HG02610 (cell line): ENCODE measurements at regions not wholly inside any gene's neighbourhood (a gene's known extent, or its start where the extent isn't known, plus 50 kb on each side); places are given as distances from the start of the nearest gene placed in this dataset.

Experiments used
- ATAC-seq: cut with Tn5 transposase; IDR thresholded peaks from one replicate; pipeline ENCODE4 v1.9.1; 2021; ENCODE audit warnings: mild to moderate bottlenecking, moderate library complexity; ENCODE audit not compliant: unreplicated experiment

- ATAC-seq = no peak
These were observed 1089.8 kb upstream of the NCAM2 start for GRCh38 chr21:19908390-19908789.

GRCh38 chr21:19914028-19914427 is 1084.2 kb upstream of the NCAM2 start:
- no peak for ATAC-seq

- no peak for ATAC-seq
These were observed 1077.0 kb upstream of the NCAM2 start for GRCh38 chr21:19921211-19921610.

GRCh38 chr21:19922122-19922521 is 1076.1 kb upstream of the NCAM2 start:
- no peak for ATAC-seq

GRCh38 chr21:19935467-19935866 is 1062.7 kb upstream of the NCAM2 start:
- ATAC-seq = no peak

- no peak for ATAC-seq
These were observed 1060.6 kb upstream of the NCAM2 start for GRCh38 chr21:19937619-19938018.

DNA sequence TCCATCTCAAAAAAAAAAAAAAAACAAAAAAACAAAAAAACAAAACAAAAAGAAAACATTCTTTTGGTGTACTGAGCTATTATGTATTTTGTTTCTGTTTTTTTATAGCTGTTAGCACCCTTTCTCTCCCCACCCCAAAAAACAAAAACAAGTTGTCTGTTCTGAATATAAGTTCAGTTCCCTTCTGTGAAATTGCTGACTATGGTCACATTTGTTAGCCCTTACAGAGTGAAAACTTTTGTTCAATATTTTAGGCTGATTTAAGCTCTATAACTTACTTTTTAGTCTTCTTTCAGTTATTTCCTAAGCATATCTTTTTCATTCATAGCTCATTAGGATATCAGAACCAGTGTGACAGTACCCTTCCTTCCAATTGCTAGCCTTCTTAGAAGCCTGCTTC is 1056.6 kb upstream of the NCAM2 start:
- no peak for ATAC-seq

DNA sequence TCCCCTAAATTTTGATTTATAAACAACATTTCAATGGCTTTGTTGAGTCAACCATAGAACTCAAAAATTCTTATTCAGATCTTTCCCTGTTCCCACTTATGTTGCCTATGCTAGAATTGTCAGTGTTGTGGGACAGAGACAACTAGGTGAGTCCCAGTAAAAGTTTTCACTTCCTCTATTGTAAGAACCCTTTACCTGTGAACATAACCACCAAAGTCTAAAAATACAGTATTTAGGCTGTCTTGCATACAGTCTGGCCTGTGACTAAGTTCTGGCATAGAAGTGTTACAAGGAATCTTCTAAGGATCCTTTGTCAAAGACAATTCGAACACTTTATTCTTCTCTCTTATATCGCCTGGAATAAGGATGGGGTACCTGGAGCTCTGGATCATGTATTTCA is 1047.9 kb upstream of the NCAM2 start:
- no peak for ATAC-seq

DNA sequence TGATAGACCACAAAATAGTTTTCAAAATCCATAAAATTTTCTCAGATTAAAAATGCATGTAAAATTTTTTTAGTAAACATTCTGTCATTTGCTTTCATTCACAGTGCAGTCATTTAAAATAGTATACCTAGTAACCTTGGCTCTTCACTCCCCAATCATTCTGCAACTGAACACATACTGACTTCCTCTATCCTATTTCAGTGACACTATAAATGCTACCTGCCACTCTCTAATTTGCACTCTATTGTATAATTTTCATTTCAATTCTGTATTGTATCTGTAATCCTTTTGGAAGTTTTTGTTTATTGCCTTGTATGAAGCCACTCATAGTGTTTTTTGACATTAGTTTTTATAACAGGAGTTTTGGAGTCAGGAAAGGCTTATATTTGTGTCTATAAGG is 1029.1 kb upstream of the NCAM2 start:
- ATAC-seq = no peak

- ATAC-seq = no peak
These were observed 1016.3 kb upstream of the NCAM2 start for GRCh38 chr21:19981938-19982337.

DNA sequence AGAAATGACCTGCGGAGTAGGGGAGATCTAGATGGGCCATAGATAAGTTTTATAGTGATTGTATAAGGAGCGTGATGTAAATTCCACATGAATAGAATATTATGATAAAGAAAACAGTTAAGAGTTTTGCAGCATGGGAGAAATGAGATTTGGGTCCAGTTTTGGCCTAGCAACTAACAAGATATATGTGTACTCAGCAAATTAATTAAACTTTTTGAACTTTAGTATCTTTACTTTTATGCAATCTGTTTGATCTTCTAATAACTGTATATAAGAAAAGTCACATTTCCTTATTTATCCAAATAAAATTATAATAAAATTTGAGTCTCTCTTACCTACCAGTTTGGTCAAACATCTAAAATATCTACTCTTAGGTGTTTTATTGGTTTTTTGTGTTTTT is 1011.8 kb upstream of the NCAM2 start:
- no peak for ATAC-seq

DNA sequence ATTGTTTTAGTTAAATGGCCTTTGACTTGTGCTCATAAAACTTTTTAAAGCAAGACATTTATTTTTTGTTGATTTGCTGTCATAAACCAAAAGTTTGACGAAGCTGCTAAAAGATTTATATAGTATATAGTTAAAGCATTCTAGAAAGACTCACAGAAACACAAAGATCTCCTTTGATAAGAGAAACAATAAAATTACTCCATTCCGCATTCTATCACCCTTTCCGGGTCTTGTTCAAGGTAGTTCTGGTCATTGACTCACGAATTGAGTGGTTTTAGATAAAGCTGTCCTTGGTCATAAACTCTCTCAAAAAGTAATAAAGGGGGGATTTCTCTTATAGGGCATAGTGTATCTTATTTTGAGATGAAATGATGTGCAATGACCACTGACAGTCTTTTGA is 1010.5 kb upstream of the NCAM2 start:
- no peak for ATAC-seq

- no peak for ATAC-seq
These were observed 1005.7 kb upstream of the NCAM2 start for GRCh38 chr21:19992540-19992939.

GRCh38 chr21:19993268-19993667 is 1004.9 kb upstream of the NCAM2 start:
- ATAC-seq = no peak

GRCh38 chr21:19995253-19995652 is 1003.0 kb upstream of the NCAM2 start:
- no peak for ATAC-seq

DNA sequence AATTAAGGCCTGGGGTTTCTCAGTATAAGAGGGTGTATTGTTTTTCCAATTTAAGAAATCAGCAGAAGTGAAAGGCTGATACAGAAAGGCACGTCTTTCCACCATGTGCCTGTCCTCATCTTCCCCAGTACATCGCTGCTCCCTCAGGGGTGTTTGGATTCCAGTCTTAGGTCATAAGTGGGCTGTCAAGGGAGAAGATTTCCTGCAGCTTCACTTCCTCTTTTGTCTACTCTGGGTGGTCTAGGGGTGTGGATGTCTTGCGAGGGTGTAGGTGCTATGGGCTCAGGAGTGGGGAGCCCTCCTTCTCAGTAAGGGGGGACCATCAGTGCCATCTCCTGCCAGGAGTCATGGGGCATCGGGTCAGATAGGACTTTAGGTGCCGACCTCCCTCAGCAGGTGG is 999.8 kb upstream of the NCAM2 start:
- ATAC-seq = no peak

GRCh38 chr21:19999369-20000272 is 998.6 kb upstream of the NCAM2 start:
- no peak for ATAC-seq

- no peak for ATAC-seq
These were observed 993.8 kb upstream of the NCAM2 start for GRCh38 chr21:20004367-20004766.

DNA sequence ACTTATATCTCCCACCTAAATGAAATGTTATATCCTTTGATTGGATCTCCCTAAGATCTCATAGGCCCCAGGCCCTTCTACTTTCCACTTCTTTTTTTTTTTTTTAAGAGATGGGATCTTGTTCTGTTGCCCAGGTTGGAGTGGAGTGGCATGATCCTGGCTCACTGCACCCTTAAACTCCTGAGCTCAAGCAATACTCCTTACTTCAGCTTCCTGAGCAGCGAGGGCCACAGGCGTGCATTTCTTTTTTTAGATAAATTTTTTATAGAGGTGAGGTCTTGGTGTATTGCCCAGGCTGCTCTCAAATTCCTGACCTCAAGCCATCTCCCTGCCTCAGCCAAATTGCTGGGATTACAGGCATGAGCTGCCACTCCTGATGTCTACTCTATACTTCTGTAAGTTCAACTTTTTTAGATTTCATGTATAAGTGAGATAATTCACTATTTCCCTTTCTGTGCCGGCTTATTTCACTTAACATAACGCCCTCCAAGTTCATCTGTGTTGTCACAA is 987.5 kb upstream of the NCAM2 start:
- no peak for ATAC-seq

DNA sequence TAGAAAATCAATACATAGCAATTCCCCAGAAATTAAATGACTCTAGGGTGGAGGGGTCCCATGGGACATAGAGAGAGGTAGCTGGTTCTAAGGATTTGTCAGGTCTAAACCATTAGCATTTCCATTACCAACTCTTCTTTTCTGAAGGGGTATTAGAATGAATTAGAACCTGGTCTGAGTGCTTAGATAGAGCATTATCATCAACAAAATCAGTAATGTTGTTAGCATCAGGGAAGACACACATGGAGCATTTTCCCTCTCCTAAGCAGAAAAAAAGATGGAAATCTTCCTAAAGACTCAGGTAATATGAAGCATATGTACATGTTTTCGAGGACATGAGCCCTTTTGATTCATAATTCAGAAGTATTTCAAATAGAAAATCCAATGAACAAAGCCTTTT is 984.4 kb upstream of the NCAM2 start:
- ATAC-seq = no peak

DNA sequence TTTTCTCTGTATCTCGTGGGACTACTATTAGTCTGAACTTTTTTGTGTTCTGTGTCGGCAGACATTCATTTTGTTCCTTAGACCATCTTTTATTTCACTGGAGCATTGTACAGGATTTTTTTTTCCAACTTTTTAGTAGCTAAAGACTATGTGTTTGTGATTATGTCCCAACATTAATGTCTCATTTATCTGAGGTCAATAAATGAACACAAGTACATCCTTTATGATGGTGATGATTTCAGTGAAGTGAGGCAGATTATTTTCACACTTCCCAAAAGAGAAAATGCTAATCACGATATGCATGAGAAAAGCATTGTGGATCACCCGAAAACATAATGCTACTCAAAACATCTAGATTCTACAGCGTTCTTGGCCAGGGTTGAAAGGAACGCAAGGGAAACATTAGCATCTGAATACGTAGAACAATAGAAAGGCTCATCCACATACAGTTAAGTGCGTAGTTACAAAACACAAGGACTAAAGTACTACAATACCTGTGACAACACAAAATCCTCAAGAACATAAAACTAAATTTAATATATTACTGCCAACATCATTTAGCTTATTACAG is 981.7 kb upstream of the NCAM2 start:
- no peak for ATAC-seq

DNA sequence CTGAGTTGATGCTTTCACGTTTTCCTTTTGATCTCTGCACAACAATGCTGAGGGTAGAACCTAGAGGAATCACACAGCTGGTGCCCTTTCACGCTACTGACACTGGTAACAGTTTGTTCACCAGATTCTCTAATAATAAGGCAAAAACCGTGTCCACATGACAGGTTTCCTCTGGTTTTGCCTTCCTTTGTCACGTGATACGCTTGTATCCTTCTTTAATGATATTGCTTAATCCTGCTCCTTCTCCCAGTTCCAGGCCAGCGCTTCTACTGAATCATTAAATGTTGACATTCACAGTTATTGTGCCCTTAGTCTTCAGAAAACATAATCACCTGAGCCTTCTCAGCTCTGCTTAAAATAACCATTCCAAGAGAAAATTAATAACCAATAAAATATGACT is 978.2 kb upstream of the NCAM2 start:
- ATAC-seq = no peak
